ENCODE measurements at regions not wholly inside any gene's neighbourhood (a gene's known extent, or its start where the extent isn't known, plus 50 kb on each side); places are given as distances from the start of the nearest gene placed in this dataset.
"Not testable (repeated sequence)": the region's sequence is repeated elsewhere in the genome, so short reads cannot be mapped to it uniquely, and the experiment has no call there.

- not testable (repeated sequence) for TF ChIP-seq CTCF (conservative IDR thresholded peaks at IDR 0.05); ZFX (IDR thresholded peaks at IDR 0.05)
Observed at GRCh38 chr21:8233000-8233399, 2288.4 kb upstream of the TPTE start.

Measured in C4-2B (cell line).